GM03348 (cell line): ENCODE measurements at regions not wholly inside any gene's neighbourhood (a gene's known extent, or its start where the extent isn't known, plus 50 kb on each side); places are given as distances from the start of the nearest gene placed in this dataset.
A peak's percentile ranks its signal among the peaks of the same experiment; 100 is the strongest.

Experiments
- DNase-seq: peaks from one replicate; pipeline ENCODE4 v3.0.0; 2012; ENCODE audit warnings: low spot score

- DNase-seq = no peak
Measured at GRCh38 chr10:31081937-31082840, 50.5 kb upstream of the ZNF438 start.

- DNase-seq = peak; percentile 32
Measured at GRCh38 chr10:31083765-31084184, 52.1 kb upstream of the ZNF438 start.

DNA sequence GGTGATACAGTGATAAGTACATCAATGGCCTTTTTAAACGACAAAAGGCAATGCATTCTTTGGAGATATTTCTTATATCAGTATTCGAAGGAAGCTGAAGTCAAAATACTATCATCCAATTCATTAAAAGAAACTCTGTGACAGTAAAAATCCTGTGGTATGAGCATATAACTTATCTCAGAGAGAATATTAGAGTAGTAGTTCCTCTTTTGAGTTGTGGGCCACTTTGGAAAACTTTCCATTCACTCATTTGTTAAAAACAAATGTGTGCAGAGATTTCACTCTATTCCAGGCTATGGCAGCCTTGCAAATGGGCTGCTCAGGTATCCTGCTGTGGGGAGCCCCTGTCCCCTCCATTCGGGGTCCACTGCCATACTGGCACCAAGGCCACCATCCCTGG is 55.3 kb upstream of the ZNF438 start:
- DNase-seq = no peak

DNA sequence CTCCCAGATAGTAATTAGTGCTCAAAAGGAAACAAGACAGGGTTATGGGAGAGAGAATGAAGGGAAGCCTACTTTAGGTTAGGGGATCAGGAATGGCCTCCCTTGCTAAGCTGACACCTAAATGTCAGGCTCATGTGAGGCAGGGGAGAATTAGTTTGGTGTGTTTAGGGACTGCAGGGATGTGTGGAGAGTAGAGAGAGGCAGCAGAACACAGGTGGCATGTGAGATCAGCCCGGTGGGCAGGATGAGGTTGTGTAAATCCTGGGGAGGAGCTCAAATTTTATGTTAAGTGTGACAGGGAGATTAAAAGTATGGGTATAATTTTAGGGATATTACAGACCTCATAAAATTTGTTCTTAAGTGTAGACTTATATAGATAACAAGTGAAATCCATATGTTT is 56.2 kb upstream of the ZNF438 start:
- DNase-seq = no peak

GRCh38 chr10:31090894-31091607 is 59.4 kb upstream of the ZNF438 start:
- DNase-seq = no peak

DNA sequence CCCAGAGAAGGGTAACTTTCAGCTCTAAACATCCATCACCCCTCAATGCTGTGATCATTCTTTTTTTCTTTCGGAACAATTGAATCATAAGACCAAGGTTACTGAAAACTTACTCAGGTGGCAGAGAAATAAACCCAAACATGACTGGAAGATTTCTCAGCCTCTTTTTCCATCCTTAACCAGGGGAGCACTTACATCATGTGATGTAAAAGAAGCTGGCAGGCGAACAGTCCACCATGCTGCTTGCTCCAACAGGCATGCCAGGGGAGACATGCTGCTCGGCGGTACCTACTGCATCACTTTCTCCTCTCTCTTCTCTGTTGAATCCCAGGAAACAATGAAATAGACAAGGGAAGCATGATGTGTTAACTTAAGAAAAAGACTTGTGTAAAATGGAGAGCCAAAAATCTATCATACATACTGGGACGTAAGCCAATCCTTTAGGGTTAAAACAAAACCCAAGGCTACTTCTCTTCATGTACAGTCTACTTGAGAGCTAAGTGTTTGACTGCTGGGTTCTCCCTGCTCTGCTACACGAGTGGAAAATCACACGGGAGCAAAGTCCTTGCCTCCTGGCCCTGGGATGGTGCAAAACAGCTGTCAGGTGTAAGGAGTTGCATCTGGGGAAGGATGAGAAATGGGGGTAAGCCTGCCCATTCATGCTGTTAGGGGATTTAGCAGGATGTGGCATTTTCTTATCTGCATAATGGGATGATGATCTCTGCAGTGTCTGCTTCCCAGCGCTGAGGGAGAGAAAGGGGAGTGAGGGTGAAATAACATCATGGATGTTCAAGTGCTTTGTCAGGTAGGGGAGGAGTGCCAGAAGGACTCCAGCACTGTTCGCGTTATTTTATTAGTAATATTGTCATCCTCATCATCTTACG is 64.3 kb upstream of the ZNF438 start:
- no peak for DNase-seq

GRCh38 chr10:31098046-31098445 is 66.4 kb upstream of the ZNF438 start:
- DNase-seq = no peak

DNA sequence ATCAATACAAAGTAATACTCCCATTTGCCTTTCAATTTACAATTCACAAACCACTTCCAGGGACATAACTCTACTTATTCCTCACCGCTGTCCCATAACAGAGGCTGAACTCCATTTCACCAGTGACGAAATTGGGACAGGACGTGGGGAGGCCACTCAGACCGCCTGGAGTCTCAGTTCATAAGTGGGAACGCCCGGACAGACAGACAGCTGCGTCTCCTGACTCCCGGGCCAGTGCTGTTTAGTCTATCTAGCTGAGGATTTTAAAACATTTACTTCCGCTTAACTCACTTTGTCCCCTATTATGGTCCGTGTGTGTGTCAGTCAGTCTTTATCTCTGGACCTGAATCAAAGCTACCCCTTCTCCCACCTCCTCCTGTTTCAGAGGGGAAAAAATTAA is 67.4 kb upstream of the ZNF438 start:
- DNase-seq = peak; percentile 38

DNA sequence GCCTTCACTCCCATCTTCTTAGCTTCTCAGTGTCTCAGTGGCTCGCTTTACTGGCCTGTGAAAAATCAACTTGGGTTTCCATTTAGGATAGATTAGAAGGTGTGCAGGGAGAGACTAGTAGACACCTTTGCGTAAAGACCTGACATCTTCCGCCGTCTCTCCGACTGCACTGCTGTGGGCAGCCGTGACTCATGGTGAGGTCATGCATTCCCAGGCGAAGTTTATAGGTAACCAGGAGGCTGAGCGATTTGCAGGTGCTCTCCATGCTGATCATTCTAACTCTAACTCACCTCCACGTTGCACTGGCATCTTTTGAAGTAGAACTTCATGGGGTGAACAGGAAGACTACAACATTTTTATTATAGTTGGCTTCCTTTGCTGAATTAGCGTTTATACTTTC is 68.0 kb upstream of the ZNF438 start:
- DNase-seq = no peak

GRCh38 chr10:31100115-31100601 is 68.5 kb upstream of the ZNF438 start:
- no peak for DNase-seq

GRCh38 chr10:31100662-31101061 is 69.0 kb upstream of the ZNF438 start:
- no peak for DNase-seq

GRCh38 chr10:31101123-31101522 is 69.5 kb upstream of the ZNF438 start:
- peak; percentile 65 for DNase-seq

DNA sequence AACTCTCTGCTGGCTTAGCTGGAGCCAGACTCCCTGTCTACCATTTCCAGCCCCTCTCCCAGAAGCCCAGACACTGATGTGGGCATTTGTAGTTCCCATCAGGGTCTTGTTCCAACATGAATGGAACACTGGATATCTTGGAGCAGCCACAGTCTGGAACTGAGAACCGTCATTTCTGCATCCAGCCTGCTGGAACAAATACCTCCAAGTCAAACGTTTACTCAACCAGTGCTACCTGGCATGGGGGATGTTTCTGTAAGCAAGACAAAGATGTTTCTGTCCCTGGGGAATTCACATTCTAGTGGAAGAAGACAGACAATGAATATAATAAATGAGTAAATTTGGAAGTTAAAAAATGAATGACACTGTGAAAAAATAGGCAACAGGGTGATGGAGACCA is 70.8 kb upstream of the ZNF438 start:
- DNase-seq = no peak

- no peak for DNase-seq
Measured at GRCh38 chr10:31103112-31103511, 71.4 kb upstream of the ZNF438 start.

- no peak for DNase-seq
Measured at GRCh38 chr10:31112961-31113360, 81.3 kb upstream of the ZNF438 start.

DNA sequence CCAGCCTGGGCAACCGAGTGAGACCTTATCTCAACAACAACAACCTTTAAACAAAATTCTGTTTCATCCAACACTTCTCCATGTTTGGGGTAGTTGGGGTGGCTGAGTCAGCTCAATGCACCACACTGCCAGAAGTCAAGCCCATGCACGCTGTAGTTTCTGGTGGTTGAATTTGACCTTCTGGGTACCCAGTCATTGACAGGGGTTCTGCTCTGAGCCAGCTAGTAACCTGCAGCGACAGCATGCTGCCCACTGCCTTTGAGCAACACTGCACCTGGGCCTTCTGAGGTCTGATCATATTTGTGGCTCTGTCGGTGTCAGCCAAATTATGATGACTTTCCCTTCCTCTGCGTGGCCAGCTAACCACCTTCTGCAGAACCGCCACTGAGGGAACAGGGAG is 84.6 kb upstream of the ZNF438 start:
- DNase-seq = no peak

DNA sequence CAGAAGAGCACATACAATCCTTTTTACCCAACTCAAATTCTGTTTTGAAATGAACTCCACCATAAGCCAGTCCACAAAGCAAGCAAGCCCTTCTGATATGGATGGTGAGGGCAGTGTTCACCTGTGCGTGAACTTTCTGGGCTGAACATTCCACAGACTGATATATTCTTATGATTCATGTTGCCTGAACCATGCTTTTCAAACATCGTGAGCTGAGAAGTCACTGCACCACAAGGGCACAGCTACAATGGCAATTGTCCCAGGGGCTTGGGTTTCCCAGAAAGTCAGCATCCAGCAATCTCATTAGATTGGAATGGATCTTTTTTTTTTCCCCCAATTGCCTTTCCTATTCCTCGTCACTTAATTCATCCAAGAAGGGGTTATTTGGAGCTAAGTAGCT is 86.9 kb upstream of the ZNF438 start:
- DNase-seq = peak; percentile 40

- DNase-seq = no peak
Measured at GRCh38 chr10:31120392-31120791, 88.7 kb upstream of the ZNF438 start.

- DNase-seq = peak; percentile 54
Measured at GRCh38 chr10:31120961-31121685, 89.5 kb upstream of the ZNF438 start.

DNA sequence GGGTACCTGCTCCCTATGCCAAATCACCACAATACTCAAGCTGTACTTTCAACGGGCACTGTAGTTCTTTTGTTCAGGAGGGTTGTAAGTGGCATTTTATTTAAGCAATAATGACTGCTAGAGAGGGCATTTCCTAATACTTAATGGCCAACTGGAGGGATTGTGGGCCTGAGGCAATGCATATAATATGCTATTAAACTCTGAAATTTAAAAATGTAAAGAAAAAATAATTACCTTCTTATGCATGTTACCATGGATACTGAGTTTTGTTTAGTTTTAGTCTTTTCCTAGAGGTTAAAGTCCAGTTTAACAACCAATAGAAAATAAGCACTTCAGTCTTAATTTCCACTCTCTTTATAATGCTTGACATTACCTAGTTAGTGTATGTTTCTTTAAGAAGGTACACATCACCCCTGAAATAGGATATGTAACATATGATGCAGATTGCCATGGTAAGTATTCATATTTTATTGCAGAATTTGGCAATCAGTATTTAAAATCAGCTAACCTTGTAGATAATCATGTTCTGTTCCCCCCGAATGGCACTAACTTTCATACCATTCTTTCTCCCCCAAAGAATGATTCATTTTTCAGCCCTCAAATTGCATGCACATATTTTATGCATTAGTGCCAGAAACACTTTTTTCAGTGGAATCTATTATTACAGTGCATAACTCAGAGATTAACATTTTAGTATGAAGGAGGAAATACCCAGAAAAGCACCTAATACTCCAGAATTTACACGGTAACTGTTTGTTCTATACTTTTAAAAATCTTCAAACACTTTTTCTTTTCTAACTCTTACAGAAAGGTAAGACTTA is 90.3 kb upstream of the ZNF438 start:
- peak; percentile 31 for DNase-seq

DNA sequence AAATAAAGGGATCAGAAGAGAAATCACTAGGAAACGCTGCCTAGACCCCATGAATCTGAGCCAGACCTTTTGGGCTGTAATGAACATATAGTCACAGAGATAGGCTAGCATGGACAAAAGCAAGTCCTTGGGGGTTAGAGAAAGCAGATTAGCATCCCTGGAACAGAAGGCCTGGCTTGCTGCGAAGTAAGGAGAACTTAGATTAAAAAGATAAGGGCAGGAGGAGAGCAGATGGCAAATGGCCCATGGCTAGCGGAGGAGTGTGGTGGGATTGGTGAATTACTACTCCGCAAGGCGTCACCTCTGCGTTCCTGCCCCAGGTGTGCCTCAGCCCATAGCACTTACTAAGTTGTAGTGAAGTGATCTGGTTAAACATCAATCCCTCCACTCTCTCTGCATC is 92.3 kb upstream of the ZNF438 start:
- no peak for DNase-seq
